HCT116 (cell line): ENCODE measurements at regions not wholly inside any gene's neighbourhood (a gene's known extent, or its start where the extent isn't known, plus 50 kb on each side); places are given as distances from the start of the nearest gene placed in this dataset.

Experiments used
- RAD21 ChIP-seq: IDR thresholded peaks from 2 replicates; pipeline ENCODE4 v1.6.1; 2012; ENCODE audit warnings: low read depth, mild to moderate bottlenecking
- TF ChIP-seq, protein P1 (sequence below): IDR thresholded peaks from 2 replicates; pipeline ENCODE4 v1.6.1; 2012

GRCh38 chr1:4153571-4153970 lies 253.5 kb upstream of the C1orf174 start:
- TF ChIP-seq, protein P1, sequence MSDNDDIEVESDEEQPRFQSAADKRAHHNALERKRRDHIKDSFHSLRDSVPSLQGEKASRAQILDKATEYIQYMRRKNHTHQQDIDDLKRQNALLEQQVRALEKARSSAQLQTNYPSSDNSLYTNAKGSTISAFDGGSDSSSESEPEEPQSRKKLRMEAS: no peak
- no peak for TF ChIP-seq RAD21
